H1 (cell line): ENCODE measurements at regions not wholly inside any gene's neighbourhood (a gene's known extent, or its start where the extent isn't known, plus 50 kb on each side); places are given as distances from the start of the nearest gene placed in this dataset. TPM values are rescaled to one million over a fixed set of nuclear protein-coding genes. Genes with fewer than 3 reads are reported as not detected.

Source experiments
- small RNA-seq: library from polyadenylated mRNA; stranded (forward); fragments of <200 nt; extraction: miRNeasy Mini kit (QIAGEN cat#:217004); gene quantifications from one replicate; pipeline ENCODE3, GENCODE V24; 2013; ENCODE audit not compliant: insufficient read depth

Small RNAs in the stretch of these regions (small RNA-seq; reads per million reads assigned to genes)
- not detected for gene RNU6-974P
